ENCODE measurements at regions not wholly inside any gene's neighbourhood (a gene's known extent, or its start where the extent isn't known, plus 50 kb on each side); places are given as distances from the start of the nearest gene placed in this dataset.

DNA sequence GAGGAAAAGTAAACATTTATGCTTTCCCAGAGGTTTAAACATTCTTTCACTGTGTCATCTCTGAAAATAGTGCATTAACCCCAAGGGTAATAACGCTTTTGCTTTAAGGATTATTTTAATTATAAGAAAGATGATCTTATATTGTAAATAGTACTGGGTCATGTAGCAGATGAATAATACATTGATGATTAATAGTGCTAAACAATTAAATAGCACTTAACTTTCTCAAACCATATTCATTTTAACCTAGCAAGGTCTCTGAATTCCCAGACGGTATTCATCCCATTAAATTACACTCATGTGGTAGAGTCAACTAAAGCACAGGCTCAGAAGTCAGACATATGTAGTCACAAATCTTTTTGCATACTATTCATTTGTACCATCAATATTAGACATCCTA, 115.6 kb upstream of the FAR2 start:
- no peaks in the 10 kb centered on the region for H3K9me3 Mint-ChIP-seq (ENCODE audit: unreplicated experiment)
- no peaks in the 10 kb centered on the region for H3K27me3 Mint-ChIP-seq (ENCODE audit: unreplicated experiment)
- no peaks in the 10 kb centered on the region for H3K4me1 Mint-ChIP-seq (ENCODE audit: low read depth, unreplicated experiment)
- H3K36me3 Mint-ChIP-seq (ENCODE audit: unreplicated experiment) = no peaks in the 10 kb centered on the region
- H3K4me3 Mint-ChIP-seq (ENCODE audit: unreplicated experiment) = no peak overlapping the region
- no peak for DNase-seq
- TF ChIP-seq, protein P1, sequence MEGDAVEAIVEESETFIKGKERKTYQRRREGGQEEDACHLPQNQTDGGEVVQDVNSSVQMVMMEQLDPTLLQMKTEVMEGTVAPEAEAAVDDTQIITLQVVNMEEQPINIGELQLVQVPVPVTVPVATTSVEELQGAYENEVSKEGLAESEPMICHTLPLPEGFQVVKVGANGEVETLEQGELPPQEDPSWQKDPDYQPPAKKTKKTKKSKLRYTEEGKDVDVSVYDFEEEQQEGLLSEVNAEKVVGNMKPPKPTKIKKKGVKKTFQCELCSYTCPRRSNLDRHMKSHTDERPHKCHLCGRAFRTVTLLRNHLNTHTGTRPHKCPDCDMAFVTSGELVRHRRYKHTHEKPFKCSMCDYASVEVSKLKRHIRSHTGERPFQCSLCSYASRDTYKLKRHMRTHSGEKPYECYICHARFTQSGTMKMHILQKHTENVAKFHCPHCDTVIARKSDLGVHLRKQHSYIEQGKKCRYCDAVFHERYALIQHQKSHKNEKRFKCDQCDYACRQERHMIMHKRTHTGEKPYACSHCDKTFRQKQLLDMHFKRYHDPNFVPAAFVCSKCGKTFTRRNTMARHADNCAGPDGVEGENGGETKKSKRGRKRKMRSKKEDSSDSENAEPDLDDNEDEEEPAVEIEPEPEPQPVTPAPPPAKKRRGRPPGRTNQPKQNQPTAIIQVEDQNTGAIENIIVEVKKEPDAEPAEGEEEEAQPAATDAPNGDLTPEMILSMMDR (IDR thresholded peaks at IDR 0.05; ENCODE audit: partially characterized antibody, unreplicated experiment) = no peak
- no peak overlapping the region for H3K27ac Mint-ChIP-seq (ENCODE audit: unreplicated experiment)

DNA sequence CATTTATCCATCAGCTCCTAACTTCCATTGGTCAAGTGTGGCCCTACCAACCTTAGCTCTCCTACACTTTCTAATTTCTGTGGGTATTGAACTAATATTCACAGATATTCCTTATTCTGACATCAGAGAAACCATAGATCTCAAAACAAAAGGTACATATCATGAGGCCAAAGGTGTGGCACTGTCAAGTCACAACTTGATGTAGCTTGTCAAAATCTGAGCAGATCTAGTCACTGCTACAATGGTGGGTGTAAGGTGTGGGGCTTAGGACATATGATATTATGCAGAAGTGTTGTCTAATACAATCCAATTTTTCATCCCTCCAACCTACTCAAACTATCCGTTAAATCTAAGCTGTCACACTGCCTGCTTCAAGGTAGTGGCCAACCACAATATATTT, 114.0 kb upstream of the FAR2 start:
- H3K36me3 Mint-ChIP-seq (ENCODE audit: unreplicated experiment) = no peaks in the 10 kb centered on the region
- TF ChIP-seq, protein P1 (IDR thresholded peaks at IDR 0.05; ENCODE audit: partially characterized antibody, unreplicated experiment) = no peak

GRCh38 chr12:29039013-29039412, 110.1 kb upstream of the FAR2 start:
- H3K4me3 Mint-ChIP-seq (ENCODE audit: unreplicated experiment) = no peak overlapping the region
- TF ChIP-seq, protein P1 (IDR thresholded peaks at IDR 0.05; ENCODE audit: partially characterized antibody, unreplicated experiment) = no peak
- no peaks in the 10 kb centered on the region for H3K27me3 Mint-ChIP-seq (ENCODE audit: unreplicated experiment)
- no peaks in the 10 kb centered on the region for H3K36me3 Mint-ChIP-seq (ENCODE audit: unreplicated experiment)
- peaks cover 2% of the 10 kb centered on the region for H3K4me1 Mint-ChIP-seq (ENCODE audit: low read depth, unreplicated experiment)
- no peak overlapping the region for H3K27ac Mint-ChIP-seq (ENCODE audit: unreplicated experiment)
- no peaks in the 10 kb centered on the region for H3K9me3 Mint-ChIP-seq (ENCODE audit: unreplicated experiment)
- DNase-seq = no peak

More for the DNA sequence above, 114.0 kb upstream of the FAR2 start:
- no peak overlapping the region for H3K27ac Mint-ChIP-seq (ENCODE audit: unreplicated experiment)
- H3K4me1 Mint-ChIP-seq (ENCODE audit: low read depth, unreplicated experiment) = no peaks in the 10 kb centered on the region
- no peak for DNase-seq
- H3K9me3 Mint-ChIP-seq (ENCODE audit: unreplicated experiment) = no peaks in the 10 kb centered on the region
- H3K4me3 Mint-ChIP-seq (ENCODE audit: unreplicated experiment) = no peak overlapping the region
- no peaks in the 10 kb centered on the region for H3K27me3 Mint-ChIP-seq (ENCODE audit: unreplicated experiment)

GRCh38 chr12:29041621-29042020, 107.5 kb upstream of the FAR2 start:
- Mint-ChIP-seq H3K4me1 (ENCODE audit: low read depth, unreplicated experiment) (peaks cover 7% of the 10 kb centered on the region), H3K27ac (ENCODE audit: unreplicated experiment) (no peak overlapping the region), H3K36me3 (ENCODE audit: unreplicated experiment) (no peaks in the 10 kb centered on the region), H3K9me3 (ENCODE audit: unreplicated experiment) (no peaks in the 10 kb centered on the region), H3K27me3 (ENCODE audit: unreplicated experiment) (no peaks in the 10 kb centered on the region), H3K4me3 (ENCODE audit: unreplicated experiment) (no peak overlapping the region)
- TF ChIP-seq, protein P1 (IDR thresholded peaks at IDR 0.05; ENCODE audit: partially characterized antibody, unreplicated experiment) = no peak
- no peak for DNase-seq

DNA sequence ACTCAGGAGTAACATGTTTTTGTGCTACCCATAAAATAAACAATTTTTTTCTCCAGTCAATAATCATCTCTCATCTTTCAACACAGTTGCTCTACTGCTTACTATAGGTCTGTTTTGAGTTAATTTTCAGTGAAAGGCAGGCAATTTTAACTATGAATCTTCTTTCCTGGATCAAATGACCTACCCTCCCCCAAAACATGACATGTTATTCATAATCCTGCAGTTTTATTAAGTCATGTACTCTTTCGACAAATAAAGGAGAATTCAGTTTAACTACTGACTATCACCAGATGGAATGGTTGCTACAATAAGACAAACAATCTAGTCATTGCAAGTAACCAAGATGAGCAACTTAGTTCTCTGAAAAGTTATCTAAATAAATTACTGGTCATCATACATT, 106.0 kb upstream of the FAR2 start:
- Mint-ChIP-seq H3K4me3 (ENCODE audit: unreplicated experiment) (no peak overlapping the region), H3K4me1 (ENCODE audit: low read depth, unreplicated experiment) (peaks cover 7% of the 10 kb centered on the region), H3K9me3 (ENCODE audit: unreplicated experiment) (peaks cover 3% of the 10 kb centered on the region), H3K27me3 (ENCODE audit: unreplicated experiment) (no peaks in the 10 kb centered on the region), H3K36me3 (ENCODE audit: unreplicated experiment) (no peaks in the 10 kb centered on the region), H3K27ac (ENCODE audit: unreplicated experiment) (no peak overlapping the region)
- DNase-seq = no peak
- TF ChIP-seq, protein P1 (IDR thresholded peaks at IDR 0.05; ENCODE audit: partially characterized antibody, unreplicated experiment) = no peak

Measured in glutamatergic neuron (in vitro differentiated cells).